ENCODE measurements at regions not wholly inside any gene's neighbourhood (a gene's known extent, or its start where the extent isn't known, plus 50 kb on each side); places are given as distances from the start of the nearest gene placed in this dataset.

GRCh38 chr4:3827616-3828492, 61.7 kb downstream of the ADRA2C start:
- TF ChIP-seq POLR2A (IDR thresholded peaks at IDR 0.05), result no peak
- TF ChIP-seq POLR2AphosphoS5 (IDR thresholded peaks at IDR 0.05), result no peak
- TF ChIP-seq CTCF (IDR thresholded peaks at IDR 0.05), result no peak

All from prostate gland (tissue), 2 donors.